ENCODE measurements at regions not wholly inside any gene's neighbourhood (a gene's known extent, or its start where the extent isn't known, plus 50 kb on each side); places are given as distances from the start of the nearest gene placed in this dataset.

GRCh38 chr5:156037151-156037909 is 289.6 kb upstream of the SGCD start:
- Mint-ChIP-seq H3K27ac (no peak overlapping the region), H3K27me3 (ENCODE audit: low read depth) (peaks cover 55% of the 10 kb centered on the region), H3K36me3 (peaks cover 6% of the 10 kb centered on the region; the same call in 1 of the 2 replicates), H3K4me3 (no peak overlapping the region), H3K9me3 (peaks cover 17% of the 10 kb centered on the region), H3K4me1 (peaks cover 33% of the 10 kb centered on the region)
- no peak for DNase-seq (ENCODE audit: low spot score)
- CTCF ChIA-PET: no interaction called here
- ATAC-seq: no peak
- POLR2A ChIA-PET: no interaction called here
- TF ChIP-seq SMAD4 (CRISPR knock-in tag; IDR thresholded peaks at IDR 0.05) (no peak), TEAD1 (CRISPR knock-in tag; IDR thresholded peaks at IDR 0.05) (no peak), FOXP4 (CRISPR knock-in tag; IDR thresholded peaks at IDR 0.05) (no peak), TCF7 (CRISPR knock-in tag; IDR thresholded peaks at IDR 0.05; ENCODE audit: low read depth) (no peak), ZNF512 (CRISPR knock-in tag; IDR thresholded peaks at IDR 0.05; ENCODE audit: borderline replicate concordance) (no peak), E2F4 (CRISPR knock-in tag; IDR thresholded peaks at IDR 0.05; ENCODE audit: borderline replicate concordance, low read depth) (no peak), SMAD3 (CRISPR knock-in tag; IDR thresholded peaks at IDR 0.05; ENCODE audit: borderline replicate concordance) (no peak), ZNF532 (CRISPR knock-in tag; IDR thresholded peaks at IDR 0.05; ENCODE audit: borderline replicate concordance) (no peak), ATF6 (CRISPR knock-in tag; IDR thresholded peaks at IDR 0.05) (no peak), RELA (CRISPR knock-in tag; IDR thresholded peaks at IDR 0.05; ENCODE audit: borderline replicate concordance) (no peak), ZNF423 (CRISPR knock-in tag; IDR thresholded peaks at IDR 0.05) (no peak), SOX15 (CRISPR knock-in tag; IDR thresholded peaks at IDR 0.05) (no peak), CDX4 (CRISPR knock-in tag; IDR thresholded peaks at IDR 0.05; ENCODE audit: borderline replicate concordance) (no peak), JAZF1 (CRISPR knock-in tag; IDR thresholded peaks at IDR 0.05) (no peak), ATF3 (CRISPR knock-in tag; conservative IDR thresholded peaks at IDR 0.05) (no peak), ZNF317 (CRISPR knock-in tag; IDR thresholded peaks at IDR 0.05; ENCODE audit: borderline replicate concordance, low read depth) (no peak), STAT6 (CRISPR knock-in tag; conservative IDR thresholded peaks at IDR 0.05; ENCODE audit: low read depth) (no peak), AR (CRISPR knock-in tag; IDR thresholded peaks at IDR 0.05) (no peak)
